MCF 10A (cell line): ENCODE measurements at regions not wholly inside any gene's neighbourhood (a gene's known extent, or its start where the extent isn't known, plus 50 kb on each side); places are given as distances from the start of the nearest gene placed in this dataset.

Experiments used
- BruUV-seq: library from RNA; stranded (reverse); fragments of 400-500 nt; replicated peaks from 2 replicates; lab custom pipeline; 2021; lab: Mats Ljungman, UMichigan
- CTCF ChIA-PET: fragments of 300-600 bp; sonication (Branson Sonifier 250); formaldehyde crosslinking; extraction: SDS; loops from one replicate; lab custom pipeline; 2021; ENCODE audit warnings: antibody characterized with exemption, inconsistent platforms; lab: Yijun Ruan, JAX
- POLR2A ChIA-PET: fragments of 300-600, 350-650 bp; sonication (Branson Sonifier 250); formaldehyde crosslinking; extraction: SDS; loops from one replicate; lab custom pipeline; 2020; ENCODE audit warnings: antibody characterized with exemption, inconsistent platforms; lab: Yijun Ruan, JAX
- DNase-seq: peaks from one replicate; pipeline ENCODE4 v3.0.0-alpha.2; 2018; ENCODE audit not compliant: unreplicated experiment
- H3K27ac Mint-ChIP-seq: one replicate; pipeline ENCODE4 v1.8.0; 2022; ENCODE audit warnings: mild to moderate bottlenecking, low read depth, mixed read lengths; ENCODE audit not compliant: unreplicated experiment
- H3K27me3 Mint-ChIP-seq: one replicate; pipeline ENCODE4 v1.8.0; 2022; ENCODE audit warnings: mixed read lengths; ENCODE audit not compliant: insufficient read depth, unreplicated experiment
- H3K36me3 Mint-ChIP-seq: one replicate; pipeline ENCODE4 v1.8.0; 2022; ENCODE audit warnings: mild to moderate bottlenecking, moderate library complexity, mixed read lengths; ENCODE audit not compliant: insufficient read depth, unreplicated experiment
- H3K4me1 Mint-ChIP-seq: one replicate; pipeline ENCODE4 v1.8.0; 2022; ENCODE audit warnings: mixed read lengths; ENCODE audit not compliant: insufficient read depth, unreplicated experiment
- H3K4me3 Mint-ChIP-seq: one replicate; pipeline ENCODE4 v1.8.0; 2022; ENCODE audit warnings: mild to moderate bottlenecking, moderate library complexity, mixed read lengths; ENCODE audit not compliant: unreplicated experiment
- H3K9me3 Mint-ChIP-seq: one replicate; pipeline ENCODE4 v1.8.0; 2022; ENCODE audit warnings: mixed read lengths; ENCODE audit not compliant: unreplicated experiment
- intact Hi-C: fragments of 100-400 bp; cut with micrococcal nuclease; formaldehyde crosslinking; loops from 2 replicates; pipeline ENCODE4 v1.14.1; 2022
- TF ChIP-seq, protein P1 (sequence below): fragments of 200-600 bp; IDR thresholded peaks from one replicate; pipeline ENCODE4 v1.8.0; 2022; ENCODE audit warnings: antibody characterized with exemption, mild to moderate bottlenecking; ENCODE audit not compliant: unreplicated experiment

DNA sequence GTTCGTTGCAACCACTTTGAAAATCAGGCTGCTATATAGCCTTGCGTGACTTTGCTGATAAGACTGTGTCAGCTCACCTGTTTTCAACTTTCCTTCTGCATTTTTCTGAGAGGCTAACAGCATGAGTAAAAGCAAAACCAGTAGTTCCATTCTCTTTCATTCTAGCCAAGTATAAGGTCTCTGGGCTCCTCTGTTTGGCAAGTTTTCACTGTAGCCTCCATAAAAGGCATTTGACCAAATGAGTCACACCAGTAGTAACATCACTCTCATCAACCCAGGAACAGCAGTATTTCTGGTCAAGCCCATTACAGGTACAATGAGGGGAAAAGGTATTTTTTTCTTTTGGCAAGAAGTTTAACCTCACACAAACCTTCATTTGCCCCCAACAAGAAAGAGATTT, 1149.8 kb upstream of the MIR17HG start:
- Mint-ChIP-seq H3K27me3 (no peaks in the 10 kb centered on the region), H3K9me3 (peaks cover 7% of the 10 kb centered on the region), H3K27ac (no peak overlapping the region), H3K4me3 (no peak overlapping the region), H3K4me1 (no peaks in the 10 kb centered on the region), H3K36me3 (peaks cover 4% of the 10 kb centered on the region)
- peak; percentile 33 for DNase-seq
- TF ChIP-seq, protein P1, sequence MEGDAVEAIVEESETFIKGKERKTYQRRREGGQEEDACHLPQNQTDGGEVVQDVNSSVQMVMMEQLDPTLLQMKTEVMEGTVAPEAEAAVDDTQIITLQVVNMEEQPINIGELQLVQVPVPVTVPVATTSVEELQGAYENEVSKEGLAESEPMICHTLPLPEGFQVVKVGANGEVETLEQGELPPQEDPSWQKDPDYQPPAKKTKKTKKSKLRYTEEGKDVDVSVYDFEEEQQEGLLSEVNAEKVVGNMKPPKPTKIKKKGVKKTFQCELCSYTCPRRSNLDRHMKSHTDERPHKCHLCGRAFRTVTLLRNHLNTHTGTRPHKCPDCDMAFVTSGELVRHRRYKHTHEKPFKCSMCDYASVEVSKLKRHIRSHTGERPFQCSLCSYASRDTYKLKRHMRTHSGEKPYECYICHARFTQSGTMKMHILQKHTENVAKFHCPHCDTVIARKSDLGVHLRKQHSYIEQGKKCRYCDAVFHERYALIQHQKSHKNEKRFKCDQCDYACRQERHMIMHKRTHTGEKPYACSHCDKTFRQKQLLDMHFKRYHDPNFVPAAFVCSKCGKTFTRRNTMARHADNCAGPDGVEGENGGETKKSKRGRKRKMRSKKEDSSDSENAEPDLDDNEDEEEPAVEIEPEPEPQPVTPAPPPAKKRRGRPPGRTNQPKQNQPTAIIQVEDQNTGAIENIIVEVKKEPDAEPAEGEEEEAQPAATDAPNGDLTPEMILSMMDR, result no peak
- CTCF ChIA-PET, result no interaction called here
- POLR2A ChIA-PET, result no interaction called here
- intact Hi-C loops, result no loop called here
- BruUV-seq, result no TSS peak

DNA sequence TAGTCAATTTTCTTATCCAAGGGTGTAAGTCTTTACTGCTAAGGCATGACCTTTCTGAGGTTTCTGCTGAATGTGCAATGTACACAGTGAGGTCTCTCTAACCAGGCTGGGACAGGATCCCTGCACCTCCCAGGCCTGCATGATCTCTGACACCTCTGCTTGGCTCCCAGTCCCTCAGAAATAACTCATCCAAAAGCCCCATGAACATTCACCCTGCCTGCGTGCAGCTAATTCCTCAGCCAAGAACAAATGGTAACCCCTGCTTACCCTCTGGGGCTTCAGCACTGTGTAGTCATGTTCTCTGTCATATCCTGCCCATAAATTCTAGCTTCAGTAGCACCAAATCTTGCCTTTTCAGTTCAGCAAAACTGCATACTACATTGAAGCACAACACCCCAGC, 1146.3 kb upstream of the MIR17HG start:
- Mint-ChIP-seq H3K4me1 (no peaks in the 10 kb centered on the region), H3K4me3 (no peak overlapping the region), H3K9me3 (no peaks in the 10 kb centered on the region), H3K27me3 (no peaks in the 10 kb centered on the region), H3K27ac (no peak overlapping the region), H3K36me3 (no peaks in the 10 kb centered on the region)
- no peak for DNase-seq
- TF ChIP-seq, protein P1, result no peak
- ChIA-PET CTCF (no interaction called here), POLR2A (no interaction called here)
- BruUV-seq, result no TSS peak
- intact Hi-C loops, result no loop called here

DNA sequence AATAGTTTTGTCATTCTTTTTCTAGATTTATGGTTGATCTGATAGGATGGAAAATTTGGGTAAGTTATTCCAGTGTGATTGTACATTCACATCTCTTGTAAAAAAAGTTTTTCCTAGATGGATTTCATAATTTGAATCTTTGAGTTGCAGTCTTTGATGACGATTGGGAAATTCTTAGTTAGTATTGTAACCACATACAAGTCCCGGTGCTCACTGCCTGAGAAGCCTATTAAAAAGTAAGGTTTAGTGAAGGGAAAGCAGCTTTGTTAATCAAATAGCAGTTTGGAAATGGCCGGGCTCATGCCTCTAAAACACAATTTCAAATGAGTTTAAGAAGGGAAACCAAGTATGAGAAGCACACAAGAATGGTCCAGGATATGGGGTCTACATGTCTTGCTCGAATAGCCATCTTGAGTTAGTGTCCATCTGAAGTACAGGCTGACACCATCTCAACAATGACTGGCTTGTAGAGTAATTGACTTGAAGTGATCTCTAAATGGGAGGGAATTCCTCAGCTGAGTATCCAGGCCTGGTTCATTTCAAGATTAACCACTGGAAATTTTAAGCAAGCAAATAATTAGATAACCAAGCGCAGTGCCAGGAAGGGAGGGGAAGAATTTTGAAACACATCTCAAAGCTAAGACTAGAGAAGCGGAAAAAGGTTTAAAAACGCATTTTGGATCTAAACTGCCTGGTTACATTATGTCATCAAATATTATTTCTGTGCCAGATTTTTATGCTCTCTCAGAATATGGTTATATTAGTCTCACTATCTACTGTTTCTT, 1145.6 kb upstream of the MIR17HG start:
- Mint-ChIP-seq H3K9me3 (no peaks in the 10 kb centered on the region), H3K4me1 (no peaks in the 10 kb centered on the region), H3K4me3 (no peak overlapping the region), H3K27ac (no peak overlapping the region), H3K27me3 (no peaks in the 10 kb centered on the region), H3K36me3 (no peaks in the 10 kb centered on the region)
- TF ChIP-seq, protein P1, result no peak
- ChIA-PET CTCF (no interaction called here), POLR2A (interaction anchor here (0.7 kb wide), 1 partner anchor 185 kb away, joined by 3 read pairs; no protein-coding TSS in a partner anchor)
- no TSS peak for BruUV-seq
- no peak for DNase-seq
- intact Hi-C loops, result no loop called here

DNA sequence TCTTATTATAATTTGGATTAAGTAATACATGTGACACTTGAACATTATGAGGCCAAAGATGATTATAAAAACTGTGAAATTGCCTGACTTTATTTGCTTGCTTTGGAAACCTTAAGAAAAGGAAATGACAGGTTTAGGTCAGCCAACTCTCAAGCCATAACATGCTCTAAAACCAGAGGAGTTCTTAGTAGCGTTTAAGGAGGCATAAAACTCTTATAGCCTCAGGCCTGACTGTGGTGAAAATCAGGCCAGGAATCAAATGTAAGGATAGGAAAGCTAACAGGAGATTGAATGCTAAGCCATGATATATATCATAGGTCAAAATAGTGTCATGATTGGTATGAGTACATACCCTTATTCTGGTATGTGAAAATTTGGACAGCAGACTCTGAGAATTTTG, 1142.4 kb upstream of the MIR17HG start:
- Mint-ChIP-seq H3K27ac (no peak overlapping the region), H3K9me3 (no peaks in the 10 kb centered on the region), H3K36me3 (no peaks in the 10 kb centered on the region), H3K27me3 (no peaks in the 10 kb centered on the region), H3K4me1 (no peaks in the 10 kb centered on the region), H3K4me3 (no peak overlapping the region)
- intact Hi-C loops, result no loop called here
- POLR2A ChIA-PET, result no interaction called here
- CTCF ChIA-PET, result interaction anchor here (0.6 to 1.0 kb wide), 2 partner anchors 10 to 69 kb away, joined by 3 read pairs; no protein-coding TSS in a partner anchor
- DNase-seq, result peak; percentile 14
- TF ChIP-seq, protein P1, result no peak
- no TSS peak for BruUV-seq
